SK-N-SH (cell line): ENCODE measurements at regions not wholly inside any gene's neighbourhood (a gene's known extent, or its start where the extent isn't known, plus 50 kb on each side); places are given as distances from the start of the nearest gene placed in this dataset.

ENCODE experiments used
- CTCF ChIA-PET: fragments of 300-600, 350-600 bp; formaldehyde crosslinking; extraction: SDS; loops from one replicate; lab custom pipeline; 2021; lab: Yijun Ruan, JAX
- POLR2A ChIA-PET: fragments of 350-600 bp; sonication (Branson Sonifier 250); formaldehyde crosslinking; extraction: SDS; loops from one replicate; lab custom pipeline; 2020; ENCODE audit warnings: antibody characterized with exemption, inconsistent platforms; lab: Yijun Ruan, JAX
- DNase-seq: peaks from one replicate; pipeline ENCODE4 v3.0.0; 2012
- H2AFZ ChIP-seq: fragments of 200-600 bp; sonication (generic); 2 replicates; pipeline ENCODE4 v1.8.1; 2016; ENCODE audit warnings: antibody characterized with exemption, mild to moderate bottlenecking, low read depth
- H3F3A ChIP-seq: fragments of 200-600 bp; sonication (generic); replicated peaks from 2 replicates; pipeline ENCODE3; 2016; ENCODE audit warnings: antibody characterized with exemption, mild to moderate bottlenecking; ENCODE audit not compliant: insufficient read depth
- H3K27ac ChIP-seq, 2 experiments: fragments of 200-500 bp in 1 of 2; fragments of 200-600 bp in 1 of 2; sonication (Bioruptor generic) in 1 of 2; sonication (generic), shearing (Covaris generic) in 1 of 2; 2 replicates each; pipeline versions ENCODE4 v1.5.1 to v1.6.1; 2014 to 2016; ENCODE audit warnings: low read depth in 2 of 2, inconsistent platforms in 1 of 2, low read length in 1 of 2, mild to moderate bottlenecking in 1 of 2, mixed read lengths in 1 of 2
- H3K27me3 ChIP-seq: fragments of 200-600 bp; sonication (generic), shearing (Covaris generic); 2 replicates; pipeline ENCODE4 v1.6.1; 2016; ENCODE audit warnings: mixed run types; ENCODE audit not compliant: insufficient read depth
- H3K36me3 ChIP-seq, 2 experiments: fragments of 200-500 bp in 1 of 2; fragments of 200-600 bp in 1 of 2; sonication (Bioruptor generic) in 1 of 2; sonication (generic) in 1 of 2; replicated peaks in 1 of 2; 2 replicates each; pipeline versions ENCODE3 to v1.5.1; 2014 to 2016; ENCODE audit warnings: low read length in 1 of 2, mild to moderate bottlenecking in 1 of 2; ENCODE audit not compliant: insufficient read depth in 2 of 2, control insufficient read depth in 1 of 2
- H3K4me1 ChIP-seq, 2 experiments: fragments of 200-500 bp in 1 of 2; fragments of 200-600 bp in 1 of 2; sonication (Bioruptor generic) in 1 of 2; sonication (generic), shearing (Covaris generic) in 1 of 2; 2 replicates each; pipeline versions ENCODE4 v1.5.1 to v1.6.1; 2014 to 2016; ENCODE audit warnings: low read depth in 1 of 2, low read length in 1 of 2, mixed run types in 1 of 2; ENCODE audit not compliant: insufficient read depth in 2 of 2, control insufficient read depth in 1 of 2
- H3K4me2 ChIP-seq: fragments of 200-600 bp; sonication (generic), shearing (Covaris generic); 2 replicates; pipeline ENCODE4 v1.6.1; 2017; ENCODE audit warnings: mixed run types
- H3K4me3 ChIP-seq, 2 experiments: fragments of 200-500 bp in 1 of 2; fragments of 200-600 bp in 1 of 2; sonication (Bioruptor generic) in 1 of 2; sonication (generic), shearing (Covaris generic) in 1 of 2; 2 replicates each; pipeline versions ENCODE4 v1.5.1 to v1.8.1; 2014 to 2016; ENCODE audit warnings: low read depth in 2 of 2, inconsistent platforms in 1 of 2, low read length in 1 of 2, mild to moderate bottlenecking in 1 of 2, mixed read lengths in 1 of 2, moderate library complexity in 1 of 2
- H3K79me2 ChIP-seq: fragments of 200-600 bp; sonication (generic); 2 replicates; pipeline ENCODE4 v1.8.1; 2017; ENCODE audit warnings: mild to moderate bottlenecking; ENCODE audit not compliant: insufficient read depth
- H3K9ac ChIP-seq: fragments of 200-600 bp; sonication (generic); 2 replicates; pipeline ENCODE4 v1.6.1; 2017; ENCODE audit warnings: mixed run types
- H3K9me2 ChIP-seq: fragments of 200-600 bp; sonication (generic); 2 replicates; pipeline ENCODE4 v1.6.1; 2017; ENCODE audit warnings: mixed run types
- H3K9me3 ChIP-seq: fragments of 200-600 bp; sonication (generic); 2 replicates; pipeline ENCODE4 v1.6.1; 2017; ENCODE audit warnings: mixed run types, mild to moderate bottlenecking, moderate library complexity
- H4K20me1 ChIP-seq: fragments of 200-600 bp; sonication (generic); 2 replicates; pipeline ENCODE4 v1.6.1; 2017; ENCODE audit warnings: mild to moderate bottlenecking, mixed run types; ENCODE audit not compliant: insufficient read depth
- CHD2 ChIP-seq: fragments of 150-350 bp; IDR thresholded peaks from 2 replicates; pipeline ENCODE4 v1.6.1; 2018; ENCODE audit warnings: low read length; ENCODE audit not compliant: partially characterized antibody
- CTCF ChIP-seq: fragments of 200-600 bp; sonication (generic); IDR thresholded peaks from 2 replicates; pipeline ENCODE4 v1.6.1; 2017; ENCODE audit warnings: antibody characterized with exemption, mild to moderate bottlenecking, moderate library complexity
- ELF1 ChIP-seq: IDR thresholded peaks from 2 replicates; pipeline ENCODE4 v1.4.0; 2012
- EP300 ChIP-seq, 2 experiments: IDR thresholded peaks; 2 replicates each; pipeline versions ENCODE4 v1.4.0 to v1.6.1; 2012; ENCODE audit warnings: borderline replicate concordance in 1 of 2, low read depth in 1 of 2, low read length in 1 of 2
- FOSL2 ChIP-seq: IDR thresholded peaks from 2 replicates; pipeline ENCODE4 v1.4.0; 2012; ENCODE audit warnings: low read depth, mild to moderate bottlenecking, moderate library complexity, borderline replicate concordance
- FOXM1 ChIP-seq: IDR thresholded peaks from 2 replicates; pipeline ENCODE4 v1.4.0; 2012; ENCODE audit warnings: low read depth, mild to moderate bottlenecking
- MXI1 ChIP-seq: IDR thresholded peaks from 2 replicates; pipeline ENCODE4 v1.6.1; 2012; ENCODE audit warnings: mild to moderate bottlenecking, low read depth, low read length, improper control_type of control experiment
- NFIC ChIP-seq: IDR thresholded peaks from 2 replicates; pipeline ENCODE4 v1.4.0; 2012; ENCODE audit warnings: borderline replicate concordance
- NRF1 ChIP-seq: IDR thresholded peaks from 2 replicates; pipeline ENCODE4 v1.6.1; 2012; ENCODE audit warnings: low read depth, mild to moderate bottlenecking, low read length
- POLR2AphosphoS5 ChIP-seq: IDR thresholded peaks from 2 replicates; pipeline ENCODE4 v1.6.1; 2012; ENCODE audit warnings: low read depth, low read length
- RAD21 ChIP-seq: IDR thresholded peaks from 2 replicates; pipeline ENCODE4 v1.6.1; 2012; ENCODE audit warnings: mild to moderate bottlenecking, low read length
- RCOR1 ChIP-seq: fragments of 150-350 bp; IDR thresholded peaks from 2 replicates; pipeline ENCODE4 v1.6.1; 2017; ENCODE audit warnings: antibody characterized with exemption, low read length
- SMC3 ChIP-seq: IDR thresholded peaks from 2 replicates; pipeline ENCODE4 v1.6.1; 2012; ENCODE audit warnings: low read depth, low read length, improper control_type of control experiment
- TAF1 ChIP-seq: IDR thresholded peaks from 2 replicates; pipeline ENCODE4 v1.6.1; 2012; ENCODE audit warnings: low read depth, mild to moderate bottlenecking, low read length, moderate library complexity, borderline replicate concordance
- TCF12 ChIP-seq: IDR thresholded peaks from 2 replicates; pipeline ENCODE4 v1.4.0; 2012
- WGBS: methylation state at CpG from one replicate; pipeline ENCODE4 v1.1.6; 2017; ENCODE audit warnings: low lambda C conversion rate; 5-methylcytosine and 5-hydroxymethylcytosine counted together

- no peak overlapping the region for H3K27ac ChIP-seq
- TF ChIP-seq RAD21 (peak; percentile 39), NFIC (no peak), CTCF (peak; percentile 9; the same call in 1 of the 2 replicates)
- H3K27me3 ChIP-seq, result no peaks in the 10 kb centered on the region
- under 1% methylated on average over 3 of the region's 3 CpGs for WGBS
- DNase-seq, result peak; percentile 4
- no peaks in the 10 kb centered on the region; the same call in 1 of the 2 replicates for H3K9me3 ChIP-seq
- H3K4me2 ChIP-seq, result no peak overlapping the region
- no peaks in the 10 kb centered on the region for H3K79me2 ChIP-seq
- H3K9ac ChIP-seq, result no peak overlapping the region
- H3K36me3 ChIP-seq, result no peaks in the 10 kb centered on the region
- POLR2A ChIA-PET, result no interaction called here
- no peaks in the 10 kb centered on the region for H3F3A ChIP-seq
- H3K9me2 ChIP-seq, result no peaks in the 10 kb centered on the region
- H3K4me1 ChIP-seq, result no peaks in the 10 kb centered on the region
- CTCF ChIA-PET, result interaction anchor here (0.5 to 1.3 kb wide), 3 partner anchors 11 to 218 kb away, joined by 3 read pairs; no protein-coding TSS in a partner anchor
- H2AFZ ChIP-seq, result no peak overlapping the region
- H3K4me3 ChIP-seq, result no peak overlapping the region
- no peaks in the 10 kb centered on the region for H4K20me1 ChIP-seq
Measured at GRCh38 chr7:145169908-145170307, 334.1 kb upstream of the TPK1 start.

- H3F3A ChIP-seq, result no peaks in the 10 kb centered on the region
- no peaks in the 10 kb centered on the region for H3K79me2 ChIP-seq
- H3K27me3 ChIP-seq, result no peaks in the 10 kb centered on the region
- H4K20me1 ChIP-seq, result no peaks in the 10 kb centered on the region
- no peak for TF ChIP-seq ELF1
- TF ChIP-seq SMC3, result no peak
- TF ChIP-seq CTCF, result no peak
- no peak for TF ChIP-seq MXI1
- no peak overlapping the region; a peak in 1 of 4 replicates for H3K4me3 ChIP-seq
- no peak overlapping the region for H3K4me2 ChIP-seq
- POLR2A ChIA-PET, result no interaction called here
- H3K36me3 ChIP-seq, result no peaks in the 10 kb centered on the region
- CTCF ChIA-PET, result no interaction called here
- no peak overlapping the region for H3K27ac ChIP-seq
- no peak overlapping the region for H3K9ac ChIP-seq
- no peaks in the 10 kb centered on the region; the same call in 1 of the 2 replicates for H3K9me3 ChIP-seq
- H3K4me1 ChIP-seq, result no peaks in the 10 kb centered on the region
- DNase-seq, result no peak
- 27% methylated on average over 4 of the region's 4 CpGs for WGBS
- no peaks in the 10 kb centered on the region for H3K9me2 ChIP-seq
- no peak overlapping the region for H2AFZ ChIP-seq
Measured at GRCh38 chr7:145168879-145169278, 333.0 kb upstream of the TPK1 start.

- CTCF ChIA-PET, result no interaction called here
- POLR2A ChIA-PET, result no interaction called here
- TF ChIP-seq MXI1 (no peak), RCOR1 (no peak), ELF1 (no peak), TAF1 (no peak), CTCF (no peak), NRF1 (no peak), FOSL2 (no peak), FOXM1 (no peak), EP300 (IDR thresholded peaks at IDR 0.05; ENCODE audit: borderline replicate concordance in 1 of 2, low read depth in 1 of 2, low read length in 1 of 2) (no peak), CHD2 (no peak), TCF12 (no peak), POLR2AphosphoS5 (no peak), RAD21 (no peak), SMC3 (no peak), NFIC (no peak)
Measured at GRCh38 chr7:145168427-145168826, 332.6 kb upstream of the TPK1 start.

More at GRCh38 chr7:145168427-145168826, 332.6 kb upstream of the TPK1 start:
- no peak for DNase-seq
- H3K36me3 ChIP-seq, result no peaks in the 10 kb centered on the region
- no peaks in the 10 kb centered on the region for H3K4me1 ChIP-seq
- H3K27me3 ChIP-seq, result no peaks in the 10 kb centered on the region
- H3K79me2 ChIP-seq, result no peaks in the 10 kb centered on the region
- H3F3A ChIP-seq, result no peaks in the 10 kb centered on the region
- no peak overlapping the region for H2AFZ ChIP-seq
- no peaks in the 10 kb centered on the region for H4K20me1 ChIP-seq
- H3K27ac ChIP-seq, result no peak overlapping the region
- H3K4me3 ChIP-seq, result no peak overlapping the region; a peak in 1 of 4 replicates
- no peaks in the 10 kb centered on the region for H3K9me2 ChIP-seq
- 9% methylated on average over 5 of the region's 5 CpGs for WGBS
- no peaks in the 10 kb centered on the region; the same call in 1 of the 2 replicates for H3K9me3 ChIP-seq
- H3K4me2 ChIP-seq, result no peak overlapping the region
- no peak overlapping the region for H3K9ac ChIP-seq
